Neural crest cell (in vitro differentiated cells): ENCODE measurements at regions not wholly inside any gene's neighbourhood (a gene's known extent, or its start where the extent isn't known, plus 50 kb on each side); places are given as distances from the start of the nearest gene placed in this dataset.
A peak's percentile ranks its signal among the peaks of the same experiment; 100 is the strongest.

Source experiments
- DNase-seq: peaks from one replicate; pipeline ENCODE4 v3.0.0; 2021; ENCODE audit warnings: low read depth, mixed read lengths, low spot score
- H3K27ac Mint-ChIP-seq: one replicate; pipeline ENCODE4 v1.8.0; 2021; ENCODE audit warnings: mild to moderate bottlenecking, mixed read lengths; ENCODE audit not compliant: unreplicated experiment
- H3K27me3 Mint-ChIP-seq: 2 replicates; pipeline ENCODE4 v1.8.0; 2021; ENCODE audit warnings: low read depth, mild to moderate bottlenecking, mixed read lengths
- H3K36me3 Mint-ChIP-seq: 2 replicates; pipeline ENCODE4 v1.8.0; 2021; ENCODE audit warnings: low read depth, mild to moderate bottlenecking, mixed read lengths
- H3K4me1 Mint-ChIP-seq: 2 replicates; pipeline ENCODE4 v1.8.0; 2021; ENCODE audit warnings: mixed read lengths
- H3K4me3 Mint-ChIP-seq: one replicate; pipeline ENCODE4 v1.8.0; 2021; ENCODE audit warnings: mild to moderate bottlenecking, mixed read lengths
- H3K9me3 Mint-ChIP-seq: 2 replicates; pipeline ENCODE4 v1.8.0; 2021; ENCODE audit warnings: mixed read lengths
- TF ChIP-seq, protein P1 (sequence below): fragments of 200-600 bp; sonication (generic); conservative IDR thresholded peaks from 2 replicates; pipeline ENCODE4 v1.5.0; 2021; ENCODE audit warnings: antibody characterized with exemption, mild to moderate bottlenecking

GRCh38 chr10:23988006-23988405, 220.9 kb upstream of the KIAA1217 start:
- DNase-seq, result no peak
- H3K27me3 Mint-ChIP-seq, result no peaks in the 10 kb centered on the region
- no peaks in the 10 kb centered on the region for H3K36me3 Mint-ChIP-seq

GRCh38 chr10:23994459-23995046, 214.4 kb upstream of the KIAA1217 start:
- H3K36me3 Mint-ChIP-seq, result no peaks in the 10 kb centered on the region
- H3K27ac Mint-ChIP-seq, result no peak overlapping the region
- TF ChIP-seq, protein P1, sequence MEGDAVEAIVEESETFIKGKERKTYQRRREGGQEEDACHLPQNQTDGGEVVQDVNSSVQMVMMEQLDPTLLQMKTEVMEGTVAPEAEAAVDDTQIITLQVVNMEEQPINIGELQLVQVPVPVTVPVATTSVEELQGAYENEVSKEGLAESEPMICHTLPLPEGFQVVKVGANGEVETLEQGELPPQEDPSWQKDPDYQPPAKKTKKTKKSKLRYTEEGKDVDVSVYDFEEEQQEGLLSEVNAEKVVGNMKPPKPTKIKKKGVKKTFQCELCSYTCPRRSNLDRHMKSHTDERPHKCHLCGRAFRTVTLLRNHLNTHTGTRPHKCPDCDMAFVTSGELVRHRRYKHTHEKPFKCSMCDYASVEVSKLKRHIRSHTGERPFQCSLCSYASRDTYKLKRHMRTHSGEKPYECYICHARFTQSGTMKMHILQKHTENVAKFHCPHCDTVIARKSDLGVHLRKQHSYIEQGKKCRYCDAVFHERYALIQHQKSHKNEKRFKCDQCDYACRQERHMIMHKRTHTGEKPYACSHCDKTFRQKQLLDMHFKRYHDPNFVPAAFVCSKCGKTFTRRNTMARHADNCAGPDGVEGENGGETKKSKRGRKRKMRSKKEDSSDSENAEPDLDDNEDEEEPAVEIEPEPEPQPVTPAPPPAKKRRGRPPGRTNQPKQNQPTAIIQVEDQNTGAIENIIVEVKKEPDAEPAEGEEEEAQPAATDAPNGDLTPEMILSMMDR, result peak; percentile 96
- DNase-seq, result peak; percentile 73
- no peak overlapping the region for H3K4me3 Mint-ChIP-seq
- H3K9me3 Mint-ChIP-seq, result no peaks in the 10 kb centered on the region
- peaks cover 4% of the 10 kb centered on the region for H3K4me1 Mint-ChIP-seq
- H3K27me3 Mint-ChIP-seq, result no peaks in the 10 kb centered on the region

More at GRCh38 chr10:23988006-23988405, 220.9 kb upstream of the KIAA1217 start:
- Mint-ChIP-seq H3K27ac (no peak overlapping the region), H3K9me3 (peaks cover 5% of the 10 kb centered on the region), H3K4me3 (no peak overlapping the region), H3K4me1 (no peaks in the 10 kb centered on the region)
- TF ChIP-seq, protein P1, result no peak

DNA sequence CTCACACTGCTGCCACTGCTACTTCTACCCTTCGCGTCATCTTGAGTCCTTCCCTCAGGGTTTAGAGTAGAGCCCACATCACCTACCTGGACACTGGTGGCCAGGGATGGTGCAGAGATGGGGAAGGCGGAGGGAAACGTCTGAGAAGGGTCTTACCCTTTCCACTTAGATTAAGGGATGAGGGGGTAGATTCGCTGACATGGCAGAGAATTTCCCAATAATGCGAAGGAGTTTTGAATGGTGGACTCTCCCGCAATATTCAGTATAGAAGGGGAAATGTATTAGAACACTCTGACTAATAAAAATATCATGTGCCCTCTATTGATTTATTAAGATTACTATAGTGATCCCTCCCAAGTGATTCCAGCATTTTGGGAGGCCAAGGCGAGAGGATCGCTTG, 209.5 kb upstream of the KIAA1217 start:
- H3K27ac Mint-ChIP-seq, result no peak overlapping the region
- no peaks in the 10 kb centered on the region for H3K9me3 Mint-ChIP-seq
- H3K27me3 Mint-ChIP-seq, result no peaks in the 10 kb centered on the region
- peaks cover 3% of the 10 kb centered on the region for H3K4me1 Mint-ChIP-seq
- H3K36me3 Mint-ChIP-seq, result no peaks in the 10 kb centered on the region
- TF ChIP-seq, protein P1, result no peak
- H3K4me3 Mint-ChIP-seq, result no peak overlapping the region
- no peak for DNase-seq

DNA sequence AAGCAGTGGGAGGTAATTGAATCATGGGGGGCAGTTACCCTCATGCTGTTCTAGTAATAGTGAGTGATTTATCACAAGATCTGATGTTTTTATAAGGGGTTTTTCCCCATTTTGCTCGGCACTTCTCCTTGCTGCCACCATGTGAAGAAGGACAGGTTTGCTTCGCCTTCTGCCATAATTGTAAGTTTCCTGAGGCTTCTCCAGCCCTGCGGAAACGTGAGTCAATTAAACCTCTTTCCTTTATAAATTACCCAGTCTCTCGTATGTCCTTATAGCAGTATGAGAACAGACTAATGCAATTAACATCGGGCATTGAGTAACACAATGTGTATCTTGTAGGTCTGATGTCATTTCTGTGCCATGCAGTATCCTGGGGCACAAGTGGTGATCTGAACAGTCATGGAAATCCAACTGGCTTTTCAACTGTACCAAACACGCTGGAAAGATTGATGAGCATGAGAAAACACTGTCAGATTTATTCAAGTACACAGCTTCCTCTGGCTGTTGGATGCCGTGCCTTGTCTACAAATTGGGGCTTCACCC, 208.6 kb upstream of the KIAA1217 start:
- H3K4me1 Mint-ChIP-seq, result no peaks in the 10 kb centered on the region
- H3K4me3 Mint-ChIP-seq, result no peak overlapping the region
- H3K27ac Mint-ChIP-seq, result no peak overlapping the region
- no peak for DNase-seq
- no peaks in the 10 kb centered on the region for H3K27me3 Mint-ChIP-seq
- no peaks in the 10 kb centered on the region for H3K36me3 Mint-ChIP-seq
- no peaks in the 10 kb centered on the region for H3K9me3 Mint-ChIP-seq
- TF ChIP-seq, protein P1, result no peak

- no peak overlapping the region for H3K4me3 Mint-ChIP-seq
- H3K4me1 Mint-ChIP-seq, result peaks cover 31% of the 10 kb centered on the region
- H3K27me3 Mint-ChIP-seq, result no peaks in the 10 kb centered on the region
- DNase-seq, result no peak
- TF ChIP-seq, protein P1, result no peak
- peaks cover 3% of the 10 kb centered on the region for H3K9me3 Mint-ChIP-seq
- H3K36me3 Mint-ChIP-seq, result no peaks in the 10 kb centered on the region
- H3K27ac Mint-ChIP-seq, result no peak overlapping the region
Measured at GRCh38 chr10:24006741-24007140, 202.2 kb upstream of the KIAA1217 start.
